ENCODE measurements at regions not wholly inside any gene's neighbourhood (a gene's known extent, or its start where the extent isn't known, plus 50 kb on each side); places are given as distances from the start of the nearest gene placed in this dataset.

DNA sequence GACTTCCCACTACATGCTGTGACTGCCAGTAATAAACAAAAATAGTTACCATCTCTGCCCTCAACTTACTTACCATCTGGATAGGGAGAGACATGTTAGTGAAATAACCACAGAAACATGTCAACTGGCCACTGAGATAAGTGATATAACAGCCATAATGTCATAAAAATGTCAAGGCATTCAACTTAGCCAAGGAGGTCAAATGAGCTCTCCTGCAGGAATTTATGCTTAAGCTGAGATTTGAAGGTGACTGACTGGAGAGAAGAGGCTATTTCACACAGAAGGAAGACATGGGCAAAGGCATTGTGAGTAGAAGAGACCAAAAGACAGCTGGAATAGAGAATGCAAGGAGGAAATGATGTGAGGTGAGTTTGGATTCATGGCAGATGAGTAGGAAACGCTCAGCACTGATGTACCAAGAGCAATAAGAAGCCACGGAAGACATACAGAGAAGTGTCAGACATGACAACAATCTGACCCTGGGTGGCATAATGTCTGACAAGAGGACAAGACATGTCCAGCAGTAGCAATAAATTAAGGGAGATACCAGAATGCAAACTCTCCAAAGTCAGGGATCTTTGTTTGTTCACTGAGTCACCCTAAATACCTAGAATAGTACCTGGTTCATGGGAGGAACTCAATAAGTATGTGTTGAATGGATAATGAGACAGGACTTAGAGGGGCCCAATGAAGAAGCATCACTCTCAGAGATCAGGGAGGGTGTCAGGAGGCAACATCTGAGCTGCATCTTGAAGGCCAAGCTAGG, 318.8 kb downstream of the ACTL7B start:
- TF ChIP-seq POLR2A (IDR thresholded peaks at IDR 0.05): no peak
- TF ChIP-seq, protein P1, sequence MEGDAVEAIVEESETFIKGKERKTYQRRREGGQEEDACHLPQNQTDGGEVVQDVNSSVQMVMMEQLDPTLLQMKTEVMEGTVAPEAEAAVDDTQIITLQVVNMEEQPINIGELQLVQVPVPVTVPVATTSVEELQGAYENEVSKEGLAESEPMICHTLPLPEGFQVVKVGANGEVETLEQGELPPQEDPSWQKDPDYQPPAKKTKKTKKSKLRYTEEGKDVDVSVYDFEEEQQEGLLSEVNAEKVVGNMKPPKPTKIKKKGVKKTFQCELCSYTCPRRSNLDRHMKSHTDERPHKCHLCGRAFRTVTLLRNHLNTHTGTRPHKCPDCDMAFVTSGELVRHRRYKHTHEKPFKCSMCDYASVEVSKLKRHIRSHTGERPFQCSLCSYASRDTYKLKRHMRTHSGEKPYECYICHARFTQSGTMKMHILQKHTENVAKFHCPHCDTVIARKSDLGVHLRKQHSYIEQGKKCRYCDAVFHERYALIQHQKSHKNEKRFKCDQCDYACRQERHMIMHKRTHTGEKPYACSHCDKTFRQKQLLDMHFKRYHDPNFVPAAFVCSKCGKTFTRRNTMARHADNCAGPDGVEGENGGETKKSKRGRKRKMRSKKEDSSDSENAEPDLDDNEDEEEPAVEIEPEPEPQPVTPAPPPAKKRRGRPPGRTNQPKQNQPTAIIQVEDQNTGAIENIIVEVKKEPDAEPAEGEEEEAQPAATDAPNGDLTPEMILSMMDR (IDR thresholded peaks at IDR 0.05): no peak
